ENCODE measurements at regions not wholly inside any gene's neighbourhood (a gene's known extent, or its start where the extent isn't known, plus 50 kb on each side); places are given as distances from the start of the nearest gene placed in this dataset.

GRCh38 chr2:19228715-19229114, 129.7 kb downstream of the OSR1 start:
- H3K4me1 Mint-ChIP-seq, result no peaks in the 10 kb centered on the region
- no peaks in the 10 kb centered on the region for H3K36me3 Mint-ChIP-seq
- no peak for DNase-seq
- no peak overlapping the region for H3K4me3 Mint-ChIP-seq
- no peaks in the 10 kb centered on the region for H3K9me3 Mint-ChIP-seq
- ATAC-seq, result no peak
- H3K27me3 Mint-ChIP-seq, result peaks cover 0 to 3% (median 0%) of the 10 kb centered on the region in 5 donors
- POLR2A ChIA-PET, result no interaction called here
- H3K27ac Mint-ChIP-seq, result no peak overlapping the region

GRCh38 chr2:19228181-19228593, 130.2 kb downstream of the OSR1 start:
- no peak for ATAC-seq
- Mint-ChIP-seq H3K9me3 (no peaks in the 10 kb centered on the region), H3K27me3 (peaks cover 0 to 3% (median 0%) of the 10 kb centered on the region in 5 donors), H3K4me3 (no peak overlapping the region), H3K27ac (no peak overlapping the region), H3K36me3 (no peaks in the 10 kb centered on the region), H3K4me1 (no peaks in the 10 kb centered on the region)
- no peak for DNase-seq
- POLR2A ChIA-PET, result no interaction called here

- Mint-ChIP-seq H3K9me3 (no peaks in the 10 kb centered on the region), H3K4me1 (no peaks in the 10 kb centered on the region), H3K27ac (no peak overlapping the region)
Observed at GRCh38 chr2:19226871-19227270, 131.6 kb downstream of the OSR1 start.

GRCh38 chr2:19226386-19226785, 132.0 kb downstream of the OSR1 start:
- H3K27me3 Mint-ChIP-seq, result peaks cover 0 to 3% (median 0%) of the 10 kb centered on the region in 5 donors
- ATAC-seq (no peak), DNase-seq (no peak)
- POLR2A ChIA-PET, result no interaction called here
- H3K27ac Mint-ChIP-seq, result no peak overlapping the region
- H3K36me3 Mint-ChIP-seq, result no peaks in the 10 kb centered on the region
- H3K4me3 Mint-ChIP-seq, result no peak overlapping the region
- no peaks in the 10 kb centered on the region for H3K4me1 Mint-ChIP-seq
- no peaks in the 10 kb centered on the region for H3K9me3 Mint-ChIP-seq

More at GRCh38 chr2:19226871-19227270, 131.6 kb downstream of the OSR1 start:
- Mint-ChIP-seq H3K4me3 (no peak overlapping the region), H3K36me3 (no peaks in the 10 kb centered on the region), H3K27me3 (peaks cover 0 to 3% (median 0%) of the 10 kb centered on the region in 5 donors)
- DNase-seq (no peak), ATAC-seq (no peak)
- POLR2A ChIA-PET, result no interaction called here

GRCh38 chr2:19225931-19226330, 132.5 kb downstream of the OSR1 start:
- POLR2A ChIA-PET, result no interaction called here
- H3K4me3 Mint-ChIP-seq, result no peak overlapping the region
- no peak for DNase-seq
- no peak for ATAC-seq
- H3K36me3 Mint-ChIP-seq, result no peaks in the 10 kb centered on the region
- H3K27ac Mint-ChIP-seq, result no peak overlapping the region
- H3K27me3 Mint-ChIP-seq, result peaks cover 0 to 3% (median 0%) of the 10 kb centered on the region in 5 donors
- H3K4me1 Mint-ChIP-seq, result no peaks in the 10 kb centered on the region
- no peaks in the 10 kb centered on the region for H3K9me3 Mint-ChIP-seq

GRCh38 chr2:19225126-19225525, 133.3 kb downstream of the OSR1 start:
- Mint-ChIP-seq H3K36me3 (no peaks in the 10 kb centered on the region), H3K4me3 (no peak overlapping the region), H3K27me3 (peaks cover 0 to 3% (median 0%) of the 10 kb centered on the region in 5 donors), H3K9me3 (no peaks in the 10 kb centered on the region), H3K27ac (no peak overlapping the region), H3K4me1 (no peaks in the 10 kb centered on the region)
- POLR2A ChIA-PET, result no interaction called here
- ATAC-seq (no peak), DNase-seq (no peak)

GRCh38 chr2:19224486-19224885, 133.9 kb downstream of the OSR1 start:
- Mint-ChIP-seq H3K36me3 (no peaks in the 10 kb centered on the region), H3K27ac (no peak overlapping the region), H3K4me1 (no peaks in the 10 kb centered on the region), H3K9me3 (no peaks in the 10 kb centered on the region), H3K27me3 (peaks cover 0 to 3% (median 0%) of the 10 kb centered on the region in 5 donors), H3K4me3 (no peak overlapping the region)
- no peak for ATAC-seq
- POLR2A ChIA-PET, result no interaction called here
- no peak for DNase-seq

- POLR2A ChIA-PET, result no interaction called here
- no peak for ATAC-seq
- no peak overlapping the region for H3K27ac Mint-ChIP-seq
- DNase-seq, result no peak
- peaks cover 0 to 3% (median 0%) of the 10 kb centered on the region in 5 donors for H3K27me3 Mint-ChIP-seq
- no peaks in the 10 kb centered on the region for H3K4me1 Mint-ChIP-seq
- no peaks in the 10 kb centered on the region for H3K36me3 Mint-ChIP-seq
- no peak overlapping the region for H3K4me3 Mint-ChIP-seq
- no peaks in the 10 kb centered on the region for H3K9me3 Mint-ChIP-seq
Observed at GRCh38 chr2:19224011-19224410, 134.4 kb downstream of the OSR1 start.

GRCh38 chr2:19219060-19219459, 139.4 kb downstream of the OSR1 start:
- Mint-ChIP-seq H3K9me3 (no peaks in the 10 kb centered on the region), H3K27ac (no peak overlapping the region), H3K27me3 (peaks cover 0 to 1% (median 0%) of the 10 kb centered on the region in 5 donors), H3K36me3 (no peaks in the 10 kb centered on the region), H3K4me1 (no peaks in the 10 kb centered on the region), H3K4me3 (no peak overlapping the region)
- POLR2A ChIA-PET, result no interaction called here
- ATAC-seq (no peak), DNase-seq (no peak)

- Mint-ChIP-seq H3K4me1 (no peaks in the 10 kb centered on the region), H3K27ac (no peak overlapping the region), H3K4me3 (no peak overlapping the region), H3K36me3 (no peaks in the 10 kb centered on the region), H3K9me3 (no peaks in the 10 kb centered on the region), H3K27me3 (peaks cover 0 to 1% (median 0%) of the 10 kb centered on the region in 5 donors)
- POLR2A ChIA-PET, result no interaction called here
- ATAC-seq (no peak), DNase-seq (no peak)
Observed at GRCh38 chr2:19218166-19218565, 140.3 kb downstream of the OSR1 start.

GRCh38 chr2:19216676-19217602, 141.5 kb downstream of the OSR1 start:
- H3K4me3 Mint-ChIP-seq, result no peak overlapping the region
- H3K27me3 Mint-ChIP-seq, result peaks cover 0 to 1% (median 0%) of the 10 kb centered on the region in 5 donors
- H3K9me3 Mint-ChIP-seq, result no peaks in the 10 kb centered on the region
- POLR2A ChIA-PET, result no interaction called here
- no peak for ATAC-seq
- H3K27ac Mint-ChIP-seq, result no peak overlapping the region
- no peaks in the 10 kb centered on the region for H3K36me3 Mint-ChIP-seq
- DNase-seq, result no peak
- no peaks in the 10 kb centered on the region for H3K4me1 Mint-ChIP-seq

GRCh38 chr2:19216238-19216637, 142.2 kb downstream of the OSR1 start:
- ATAC-seq (no peak), DNase-seq (no peak)
- Mint-ChIP-seq H3K4me1 (no peaks in the 10 kb centered on the region), H3K4me3 (no peak overlapping the region), H3K27ac (no peak overlapping the region), H3K9me3 (no peaks in the 10 kb centered on the region), H3K27me3 (peaks cover 0 to 1% (median 0%) of the 10 kb centered on the region in 5 donors), H3K36me3 (no peaks in the 10 kb centered on the region)
- POLR2A ChIA-PET, result no interaction called here

GRCh38 chr2:19214682-19215391, 143.6 kb downstream of the OSR1 start:
- ATAC-seq, result no peak
- POLR2A ChIA-PET, result no interaction called here
- H3K4me1 Mint-ChIP-seq, result no peaks in the 10 kb centered on the region
- no peak overlapping the region for H3K4me3 Mint-ChIP-seq
- H3K27me3 Mint-ChIP-seq, result peaks cover 0 to 1% (median 0%) of the 10 kb centered on the region in 5 donors
- H3K36me3 Mint-ChIP-seq, result no peaks in the 10 kb centered on the region
- DNase-seq, result no peak
- H3K27ac Mint-ChIP-seq, result no peak overlapping the region
- H3K9me3 Mint-ChIP-seq, result peaks cover 0 to 5% (median 0%) of the 10 kb centered on the region in 9 donors

Data from naive thymus-derived CD8-positive, alpha-beta T cell (primary cell).